ENCODE measurements at regions not wholly inside any gene's neighbourhood (a gene's known extent, or its start where the extent isn't known, plus 50 kb on each side); places are given as distances from the start of the nearest gene placed in this dataset.

DNA sequence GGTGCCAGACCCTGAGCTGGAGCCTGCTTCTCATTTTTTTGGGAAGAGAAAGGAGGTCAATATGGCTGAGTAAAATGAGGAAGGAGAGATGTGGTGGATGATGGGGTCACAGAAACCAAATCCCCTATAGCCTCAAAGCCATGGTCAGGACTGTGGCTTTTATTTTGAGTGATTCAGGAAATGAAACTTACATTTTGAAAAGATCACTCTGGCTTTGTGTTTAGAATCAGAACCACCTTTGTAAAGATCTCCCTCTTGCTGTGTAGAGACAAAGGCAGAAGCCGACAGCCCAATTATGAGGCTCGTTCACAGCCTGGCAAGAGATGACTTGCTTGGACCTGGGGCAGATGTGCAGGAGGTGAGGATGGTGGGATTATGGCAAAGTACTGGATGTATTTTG lies 121.6 kb upstream of the ANKFN1 start:
- TF ChIP-seq, protein P1, sequence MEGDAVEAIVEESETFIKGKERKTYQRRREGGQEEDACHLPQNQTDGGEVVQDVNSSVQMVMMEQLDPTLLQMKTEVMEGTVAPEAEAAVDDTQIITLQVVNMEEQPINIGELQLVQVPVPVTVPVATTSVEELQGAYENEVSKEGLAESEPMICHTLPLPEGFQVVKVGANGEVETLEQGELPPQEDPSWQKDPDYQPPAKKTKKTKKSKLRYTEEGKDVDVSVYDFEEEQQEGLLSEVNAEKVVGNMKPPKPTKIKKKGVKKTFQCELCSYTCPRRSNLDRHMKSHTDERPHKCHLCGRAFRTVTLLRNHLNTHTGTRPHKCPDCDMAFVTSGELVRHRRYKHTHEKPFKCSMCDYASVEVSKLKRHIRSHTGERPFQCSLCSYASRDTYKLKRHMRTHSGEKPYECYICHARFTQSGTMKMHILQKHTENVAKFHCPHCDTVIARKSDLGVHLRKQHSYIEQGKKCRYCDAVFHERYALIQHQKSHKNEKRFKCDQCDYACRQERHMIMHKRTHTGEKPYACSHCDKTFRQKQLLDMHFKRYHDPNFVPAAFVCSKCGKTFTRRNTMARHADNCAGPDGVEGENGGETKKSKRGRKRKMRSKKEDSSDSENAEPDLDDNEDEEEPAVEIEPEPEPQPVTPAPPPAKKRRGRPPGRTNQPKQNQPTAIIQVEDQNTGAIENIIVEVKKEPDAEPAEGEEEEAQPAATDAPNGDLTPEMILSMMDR (IDR thresholded peaks at IDR 0.05; ENCODE audit: low read length): no peak
- TF ChIP-seq EZH2 (optimal IDR thresholded peaks at IDR 0.05; ENCODE audit: low read depth, low read length): no peak
